ENCODE measurements at regions not wholly inside any gene's neighbourhood (a gene's known extent, or its start where the extent isn't known, plus 50 kb on each side); places are given as distances from the start of the nearest gene placed in this dataset.

DNA sequence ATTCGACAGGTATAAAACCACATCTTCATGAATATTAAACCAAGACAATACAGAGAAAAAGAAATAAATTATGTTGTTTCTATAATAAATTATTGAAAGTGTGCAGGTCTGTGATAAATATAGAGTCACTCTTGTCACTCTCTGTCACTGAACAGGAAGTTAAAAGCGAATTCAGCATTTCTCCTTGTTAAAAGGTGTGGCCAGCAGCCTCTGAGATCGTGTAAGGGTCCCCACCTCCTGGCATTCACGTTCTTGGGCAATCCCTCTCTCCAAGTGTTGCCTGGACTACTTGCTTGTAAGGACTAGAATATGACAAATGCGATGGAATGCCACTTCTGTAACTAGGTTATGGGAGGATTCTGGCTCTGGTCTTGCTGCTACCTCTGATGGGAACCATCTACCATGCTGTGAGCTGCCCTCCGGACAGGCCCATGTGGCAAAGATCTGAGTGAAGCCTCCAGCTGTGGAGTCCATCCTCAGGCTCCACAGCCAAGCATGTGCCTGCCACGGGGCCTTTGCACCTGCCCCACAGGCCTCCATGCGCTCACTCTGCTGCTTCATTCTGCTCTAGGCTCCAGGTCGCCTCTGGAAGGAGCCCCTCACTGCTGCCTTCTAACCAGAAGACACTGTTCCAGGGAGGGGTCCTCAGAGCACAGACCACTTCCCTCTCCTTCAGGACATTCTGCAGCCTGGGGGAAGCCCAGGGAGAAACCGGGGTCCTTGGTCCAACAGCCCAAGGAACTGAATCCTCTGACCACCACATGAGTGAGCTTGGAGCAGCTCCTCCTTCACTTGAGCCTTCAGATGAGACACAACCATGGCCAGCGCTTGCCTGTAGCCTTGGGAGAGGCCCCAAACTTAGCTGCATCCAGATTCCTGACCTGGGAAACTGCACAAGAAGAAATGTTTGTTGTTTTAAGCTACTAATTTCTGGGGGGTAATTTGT lies 202.9 kb upstream of the HDAC4 start:
- CTCF ChIA-PET = no interaction called here
- TF ChIP-seq, protein P1, sequence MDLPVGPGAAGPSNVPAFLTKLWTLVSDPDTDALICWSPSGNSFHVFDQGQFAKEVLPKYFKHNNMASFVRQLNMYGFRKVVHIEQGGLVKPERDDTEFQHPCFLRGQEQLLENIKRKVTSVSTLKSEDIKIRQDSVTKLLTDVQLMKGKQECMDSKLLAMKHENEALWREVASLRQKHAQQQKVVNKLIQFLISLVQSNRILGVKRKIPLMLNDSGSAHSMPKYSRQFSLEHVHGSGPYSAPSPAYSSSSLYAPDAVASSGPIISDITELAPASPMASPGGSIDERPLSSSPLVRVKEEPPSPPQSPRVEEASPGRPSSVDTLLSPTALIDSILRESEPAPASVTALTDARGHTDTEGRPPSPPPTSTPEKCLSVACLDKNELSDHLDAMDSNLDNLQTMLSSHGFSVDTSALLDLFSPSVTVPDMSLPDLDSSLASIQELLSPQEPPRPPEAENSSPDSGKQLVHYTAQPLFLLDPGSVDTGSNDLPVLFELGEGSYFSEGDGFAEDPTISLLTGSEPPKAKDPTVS (IDR thresholded peaks at IDR 0.05; ENCODE audit: low read depth, low read length) = no peak
- TF ChIP-seq NBN (IDR thresholded peaks at IDR 0.05) (no peak), IRF5 (IDR thresholded peaks at IDR 0.05; ENCODE audit: borderline replicate concordance) (no peak)
- TF ChIP-seq, protein P2, sequence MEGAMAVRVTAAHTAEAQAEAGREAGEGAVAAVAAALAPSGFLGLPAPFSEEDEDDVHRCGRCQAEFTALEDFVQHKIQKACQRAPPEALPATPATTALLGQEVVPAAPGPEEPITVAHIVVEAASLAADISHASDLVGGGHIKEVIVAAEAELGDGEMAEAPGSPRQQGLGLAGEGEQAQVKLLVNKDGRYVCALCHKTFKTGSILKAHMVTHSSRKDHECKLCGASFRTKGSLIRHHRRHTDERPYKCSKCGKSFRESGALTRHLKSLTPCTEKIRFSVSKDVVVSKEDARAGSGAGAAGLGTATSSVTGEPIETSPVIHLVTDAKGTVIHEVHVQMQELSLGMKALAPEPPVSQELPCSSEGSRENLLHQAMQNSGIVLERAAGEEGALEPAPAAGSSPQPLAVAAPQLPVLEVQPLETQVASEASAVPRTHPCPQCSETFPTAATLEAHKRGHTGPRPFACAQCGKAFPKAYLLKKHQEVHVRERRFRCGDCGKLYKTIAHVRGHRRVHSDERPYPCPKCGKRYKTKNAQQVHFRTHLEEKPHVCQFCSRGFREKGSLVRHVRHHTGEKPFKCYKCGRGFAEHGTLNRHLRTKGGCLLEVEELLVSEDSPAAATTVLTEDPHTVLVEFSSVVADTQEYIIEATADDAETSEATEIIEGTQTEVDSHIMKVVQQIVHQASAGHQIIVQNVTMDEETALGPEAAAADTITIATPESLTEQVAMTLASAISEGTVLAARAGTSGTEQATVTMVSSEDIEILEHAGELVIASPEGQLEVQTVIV (IDR thresholded peaks at IDR 0.05; ENCODE audit: borderline replicate concordance, partially characterized antibody) = no peak

More for the DNA sequence above, 202.9 kb upstream of the HDAC4 start:
- no peaks in the 10 kb centered on the region for H3K4me1 ChIP-seq (ENCODE audit: control insufficient read depth, insufficient read depth, low read length)
- H3K27me3 ChIP-seq (replicated peaks in 1 of 2; ENCODE audit: control insufficient read depth in 2 of 2, insufficient read depth in 2 of 2, low read length in 1 of 2) = peaks cover 0 to 2% of the 10 kb centered on the region in 2 experiments; a peak in 1 of 4 replicates
- RAD21 ChIA-PET (ENCODE audit: unreplicated experiment) = no interaction called here
- intact Hi-C loops (cut with micrococcal nuclease; ENCODE audit: unreplicated experiment) (no loop called here), in situ Hi-C loops (cut with MboI) (no loop called here)
- BruUV-seq (replicated peaks) = no TSS peak
- H3K9me3 ChIP-seq (replicated peaks; ENCODE audit: control insufficient read depth, insufficient read depth, low read length) = no peaks in the 10 kb centered on the region; the same call in 2 of the 3 replicates
- H2AFZ ChIP-seq (ENCODE audit: control insufficient read depth, low read depth, low read length) = no peak overlapping the region
- ATAC-seq (no peak), FAIRE-seq (no peak), DNase-seq (ENCODE audit: low read depth, low spot score) (no peak)
- no peak overlapping the region for H3K27ac ChIP-seq (ENCODE audit: control insufficient read depth, insufficient read depth)
- H3K4me3 ChIP-seq = no peak overlapping the region
- POLR2A ChIA-PET = no interaction called here
- SMC1A ChIA-PET (ENCODE audit: uncharacterized antibody, unreplicated experiment) = no interaction called here
- H3K9ac ChIP-seq (ENCODE audit: control insufficient read depth, insufficient read depth, low read length) = no peak overlapping the region
- no peaks in the 10 kb centered on the region for H3K36me3 ChIP-seq (ENCODE audit: control insufficient read depth in 2 of 2, insufficient read depth in 2 of 2, low read length in 1 of 2)
- no peaks in the 10 kb centered on the region for H3K79me2 ChIP-seq (ENCODE audit: control insufficient read depth, insufficient read depth, low read length)
- no peaks in the 10 kb centered on the region for H4K20me1 ChIP-seq (ENCODE audit: control insufficient read depth, insufficient read depth)
- WGBS (ENCODE audit: insufficient coverage, insufficient replicate concordance, low lambda C conversion rate, missing lambda C conversion rate) = 23% methylated on average over 11 of the region's 11 CpGs
- H3K4me2 ChIP-seq (ENCODE audit: control insufficient read depth, insufficient read depth) = no peak overlapping the region

All from GM12878 (cell line).